Kasumi-1 (cell line): ENCODE measurements at regions not wholly inside any gene's neighbourhood (a gene's known extent, or its start where the extent isn't known, plus 50 kb on each side); places are given as distances from the start of the nearest gene placed in this dataset.
"Not testable (repeated sequence)": the region's sequence is repeated elsewhere in the genome, so short reads cannot be mapped to it uniquely, and the experiment has no call there.

Experiments
- DNase-seq, 2 experiments: peaks; one replicate each; lab custom pipeline; 2025; lab: John Stamatoyannopoulos, UW

GRCh38 chr10:118467200-118467599 lies 125.1 kb upstream of the FAM204A start:
- DNase-seq = no peak

GRCh38 chr10:118465300-118465874 lies 123.3 kb upstream of the FAM204A start:
- no peak for DNase-seq

- no peak for DNase-seq
These were observed 121.6 kb upstream of the FAM204A start for GRCh38 chr10:118463740-118464139.

- DNase-seq = no peak
These were observed 120.3 kb upstream of the FAM204A start for GRCh38 chr10:118462401-118462800.

- DNase-seq = peak; percentile 70 to 80
These were observed 117.6 kb upstream of the FAM204A start for GRCh38 chr10:118459642-118460193.

- no peak for DNase-seq
These were observed 117.0 kb upstream of the FAM204A start for GRCh38 chr10:118458957-118459641.

GRCh38 chr10:118457824-118458428 lies 115.8 kb upstream of the FAM204A start:
- DNase-seq = no peak

GRCh38 chr10:118455181-118455695 lies 113.1 kb upstream of the FAM204A start:
- DNase-seq = no peak

GRCh38 chr10:118454211-118454610 lies 112.1 kb upstream of the FAM204A start:
- DNase-seq = no peak

- DNase-seq = no peak
These were observed 110.0 kb upstream of the FAM204A start for GRCh38 chr10:118452098-118452497.

- no peak for DNase-seq
These were observed 107.4 kb upstream of the FAM204A start for GRCh38 chr10:118449521-118449920.

GRCh38 chr10:118448744-118449143 lies 106.6 kb upstream of the FAM204A start:
- no peak for DNase-seq

GRCh38 chr10:118447478-118448270 lies 105.5 kb upstream of the FAM204A start:
- DNase-seq = no peak

- no peak for DNase-seq
These were observed 103.4 kb upstream of the FAM204A start for GRCh38 chr10:118445535-118445934.

GRCh38 chr10:118444069-118444468 lies 101.9 kb upstream of the FAM204A start:
- DNase-seq = no peak

GRCh38 chr10:118442032-118442431 lies 99.9 kb upstream of the FAM204A start:
- DNase-seq = no peak

- no peak for DNase-seq
These were observed 97.7 kb upstream of the FAM204A start for GRCh38 chr10:118439824-118440223.

- DNase-seq = no peak
These were observed 94.6 kb upstream of the FAM204A start for GRCh38 chr10:118436742-118437141.

- DNase-seq = no peak
These were observed 88.1 kb upstream of the FAM204A start for GRCh38 chr10:118430190-118430589.

- peak; percentile 92 to 94 for DNase-seq
These were observed 81.8 kb upstream of the FAM204A start for GRCh38 chr10:118423800-118424442.

GRCh38 chr10:118422241-118422640 lies 80.1 kb upstream of the FAM204A start:
- no peak for DNase-seq

GRCh38 chr10:118420049-118420448 lies 77.9 kb upstream of the FAM204A start:
- DNase-seq = not testable (repeated sequence)
